GM12878 (cell line): ENCODE measurements at regions not wholly inside any gene's neighbourhood (a gene's known extent, or its start where the extent isn't known, plus 50 kb on each side); places are given as distances from the start of the nearest gene placed in this dataset.

Experiments
- ATAC-seq: fragments of 200-7000 bp; cut with Tn5 transposase; 3 replicates; pipeline ENCODE4 v1.9.1; 2020; ENCODE audit warnings: mild to moderate bottlenecking, moderate library complexity
- BruUV-seq: library from RNA; stranded (reverse); fragments of 400-500 nt; replicated peaks from 2 replicates; lab custom pipeline; 2021; lab: Mats Ljungman, UMichigan
- CTCF ChIA-PET: fragments of 300-600 bp; sonication (Branson Sonifier 250); formaldehyde crosslinking; extraction: SDS; loops from one replicate; lab custom pipeline; 2021; ENCODE audit warnings: inconsistent platforms; lab: Yijun Ruan, JAX
- POLR2A ChIA-PET: fragments of 350-600 bp; formaldehyde crosslinking; extraction: SDS; loops from one replicate; lab custom pipeline; 2021; ENCODE audit warnings: inconsistent platforms; lab: Charles Lee
- RAD21 ChIA-PET: fragments of 300-600 bp; sonication (Branson Sonifier 250); formaldehyde crosslinking; loops from one replicate; lab custom pipeline; 2023; ENCODE audit warnings: antibody characterized with exemption; ENCODE audit not compliant: unreplicated experiment; lab: Charles Lee
- SMC1A ChIA-PET: fragments of 300-600 bp; sonication (Branson Sonifier 250); formaldehyde crosslinking; loops from one replicate; lab custom pipeline; 2023; ENCODE audit not compliant: unreplicated experiment, uncharacterized antibody; lab: Charles Lee
- DNase-seq: peaks from one replicate; pipeline ENCODE4 v3.0.0-alpha.2; 2011; ENCODE audit warnings: low read depth, low spot score
- FAIRE-seq: peaks from 3 replicates; lab custom pipeline; 2011; peaks lifted over from hg19 to GRCh38; lab: Jason Lieb, UNC
- H2AFZ ChIP-seq: 2 replicates; pipeline ENCODE4 v1.6.0; 2011; ENCODE audit warnings: low read depth, low read length, control low read depth; ENCODE audit not compliant: control insufficient read depth
- H3K27ac ChIP-seq: 2 replicates; pipeline ENCODE4 v1.5.1; 2011; ENCODE audit warnings: control low read depth; ENCODE audit not compliant: control insufficient read depth, insufficient read depth
- H3K27me3 ChIP-seq, 2 experiments: replicated peaks in 1 of 2; 2 replicates each; pipeline versions ENCODE4 v1.6.0 to v1.6.1; 2011; ENCODE audit warnings: low read length in 1 of 2; ENCODE audit not compliant: control insufficient read depth in 2 of 2, insufficient read depth in 2 of 2
- H3K36me3 ChIP-seq, 2 experiments: 2 replicates each; pipeline ENCODE4 v1.5.1; 2011; ENCODE audit warnings: low read length in 1 of 2; ENCODE audit not compliant: control insufficient read depth in 2 of 2, insufficient read depth in 2 of 2
- H3K4me1 ChIP-seq: 2 replicates; pipeline ENCODE4 v1.6.1; 2011; ENCODE audit warnings: mild to moderate bottlenecking, low read length, moderate library complexity, mixed read lengths; ENCODE audit not compliant: control insufficient read depth, insufficient read depth
- H3K4me2 ChIP-seq: 2 replicates; pipeline ENCODE4 v1.6.0; 2011; ENCODE audit warnings: control low read depth; ENCODE audit not compliant: control insufficient read depth, insufficient read depth
- H3K4me3 ChIP-seq: fragments of 200-600 bp; sonication (generic); 2 replicates; pipeline ENCODE4 v1.5.1; 2016
- H3K79me2 ChIP-seq: 2 replicates; pipeline ENCODE4 v1.6.0; 2011; ENCODE audit warnings: low read length; ENCODE audit not compliant: control insufficient read depth, insufficient read depth
- H3K9ac ChIP-seq: 2 replicates; pipeline ENCODE4 v1.8.0; 2011; ENCODE audit warnings: low read length, control low read depth, mixed read lengths; ENCODE audit not compliant: control insufficient read depth, insufficient read depth
- H3K9me3 ChIP-seq: replicated peaks from 3 replicates; pipeline ENCODE4 v1.5.1; 2011; ENCODE audit warnings: mild to moderate bottlenecking, low read length; ENCODE audit not compliant: control insufficient read depth, insufficient read depth
- H4K20me1 ChIP-seq: 2 replicates; pipeline ENCODE4 v1.6.0; 2011; ENCODE audit not compliant: control insufficient read depth, insufficient read depth
- EED ChIP-seq: sonication (generic); IDR thresholded peaks from 2 replicates; pipeline ENCODE4 v1.6.1; 2016; ENCODE audit warnings: antibody characterized with exemption, low read depth
- FOS ChIP-seq: IDR thresholded peaks from 3 replicates; pipeline ENCODE4 v1.6.1; 2011; ENCODE audit warnings: borderline replicate concordance; ENCODE audit not compliant: insufficient read length; ENCODE audit errors: extremely low read depth
- IRF4 ChIP-seq: IDR thresholded peaks from 2 replicates; pipeline ENCODE4 v1.6.1; 2011; ENCODE audit warnings: low read depth, low read length
- KLF5 ChIP-seq: fragments of 450-650 bp; IDR thresholded peaks from 2 replicates; pipeline ENCODE4 v1.6.1; 2014; ENCODE audit warnings: mild to moderate bottlenecking; ENCODE audit not compliant: partially characterized antibody
- PAX5 ChIP-seq: IDR thresholded peaks from 2 replicates; pipeline ENCODE4 v1.6.1; 2011; ENCODE audit warnings: low read depth, low read length, borderline replicate concordance
- POU2F2 ChIP-seq: IDR thresholded peaks from 3 replicates; pipeline ENCODE4 v1.6.1; 2011; ENCODE audit warnings: low read depth, mild to moderate bottlenecking, low read length, borderline replicate concordance
- RAD51 ChIP-seq: fragments of 450-650 bp; IDR thresholded peaks from 2 replicates; pipeline ENCODE4 v1.6.1; 2016; ENCODE audit warnings: moderate library complexity, mild to moderate bottlenecking, inconsistent platforms
- RBBP5 ChIP-seq: fragments of 200-600 bp; sonication (generic); conservative IDR thresholded peaks from 2 replicates; pipeline ENCODE4 v1.6.1; 2016
- ZBTB33 ChIP-seq: fragments of 450-650 bp; IDR thresholded peaks from 2 replicates; pipeline ENCODE4 v1.6.1; 2017; ENCODE audit warnings: mild to moderate bottlenecking
- ZZZ3 ChIP-seq: IDR thresholded peaks from 2 replicates; pipeline ENCODE4 v1.6.1; 2011; ENCODE audit warnings: low read depth; ENCODE audit not compliant: control insufficient read depth, insufficient read length
- WGBS: methylation state at CpG from one replicate; pipeline ENCODE4 v1.1.6; 2016; ENCODE audit warnings: low lambda C conversion rate; ENCODE audit not compliant: insufficient replicate concordance, insufficient coverage; ENCODE audit errors: missing lambda C conversion rate; 5-methylcytosine and 5-hydroxymethylcytosine counted together
- in situ Hi-C: fragments of 300-500 bp; cut with MboI; formaldehyde crosslinking; loops from 9 replicates; pipeline ENCODE4 v1.14.3; 2018; ENCODE audit warnings: mixed read lengths
- intact Hi-C: fragments of 100-400 bp; cut with micrococcal nuclease; formaldehyde crosslinking; loops from one replicate; pipeline ENCODE4 v1.14.2; 2022; ENCODE audit not compliant: unreplicated experiment

GRCh38 chr5:89281211-89281610, 398.2 kb upstream of the MEF2C start:
- Histone ChIP-seq H3K27ac (peak overlapping the region; percentile 62), H3K4me3 (no peak overlapping the region), H3K36me3 (no peaks in the 10 kb centered on the region), H3K79me2 (no peaks in the 10 kb centered on the region), H3K4me1 (peaks cover 40% of the 10 kb centered on the region), H3K9me3 (no peaks in the 10 kb centered on the region; the same call in 1 of the 3 replicates), H2AFZ (no peak overlapping the region), H3K9ac (no peak overlapping the region), H3K4me2 (no peak overlapping the region), H3K27me3 (no peaks in the 10 kb centered on the region), H4K20me1 (no peaks in the 10 kb centered on the region)
- DNase-seq (no peak), FAIRE-seq (no peak), ATAC-seq (no peak)
- BruUV-seq = no TSS peak
- in situ Hi-C loops (no loop called here), intact Hi-C loops (loop anchor here (5.0 kb wide), 2 partner anchors 49 to 454 kb away; no protein-coding TSS in a partner anchor)
- ChIA-PET POLR2A (interaction anchor here (0.8 to 1.8 kb wide), 5 partner anchors 9 to 69 kb away, joined by 3 to 6 read pairs (median 4); no protein-coding TSS in a partner anchor), SMC1A (interaction anchor here (0.6 to 2.9 kb wide), 24 partner anchors 10 to 552 kb away, joined by 3 to 33 read pairs (median 4); no protein-coding TSS in a partner anchor), RAD21 (interaction anchor here (1.0 to 3.5 kb wide), 13 partner anchors 10 to 448 kb away, joined by 3 to 21 read pairs (median 4); no protein-coding TSS in a partner anchor), CTCF (interaction anchor here (1.0 to 3.0 kb wide), 8 partner anchors 10 to 553 kb away, joined by 3 to 17 read pairs (median 4); no protein-coding TSS in a partner anchor)
- TF ChIP-seq RAD51 (no peak), ZZZ3 (no peak), IRF4 (no peak), RBBP5 (no peak), POU2F2 (no peak), FOS (no peak), PAX5 (no peak), EED (no peak), KLF5 (no peak), ZBTB33 (no peak)
- WGBS = 96% methylated on average over 5 of the region's 5 CpGs
